Ovary (tissue), 7 donors: ENCODE measurements at regions not wholly inside any gene's neighbourhood (a gene's known extent, or its start where the extent isn't known, plus 50 kb on each side); places are given as distances from the start of the nearest gene placed in this dataset.
"Not testable (repeated sequence)": the region's sequence is repeated elsewhere in the genome, so short reads cannot be mapped to it uniquely, and the experiment has no call there.

Experiments
- DNase-seq, 5 donors: peaks; one replicate each; pipeline ENCODE4 v3.0.0-alpha.2; 2019 to 2020
- H3K27ac ChIP-seq, 2 donors: fragments of 200-600 bp; one replicate each; pipeline versions ENCODE4 v1.5.1 to v1.8.0; 2019 to 2022
- H3K27me3 ChIP-seq: fragments of 200-600 bp; one replicate; pipeline ENCODE4 v1.8.0; 2022
- H3K36me3 ChIP-seq: fragments of 200-600 bp; sonication (generic); one replicate; pipeline ENCODE4 v1.5.1; 2019
- H3K4me1 ChIP-seq: one replicate; pipeline ENCODE4 v1.8.1; 2013; ENCODE audit warnings: mild to moderate bottlenecking, moderate library complexity; ENCODE audit not compliant: insufficient read depth
- H3K4me3 ChIP-seq: fragments of 200-600 bp; sonication (generic); one replicate; pipeline ENCODE4 v1.5.1; 2017
- H3K9me3 ChIP-seq, 2 donors: fragments of 200-600 bp in 1 of 2; sonication (generic) in 1 of 2; one replicate each; pipeline versions ENCODE4 v1.5.1 to v1.8.1; 2013 to 2019; ENCODE audit warnings: mild to moderate bottlenecking in 1 of 2, moderate library complexity in 1 of 2
- CTCF ChIP-seq, 3 donors: fragments of 450-650 bp in 2 of 3; fragments of 200-600 bp in 1 of 3; IDR thresholded peaks; one replicate each; pipeline versions ENCODE4 v1.5.1 to v1.8.0; 2016 to 2022; ENCODE audit warnings: antibody characterized with exemption in 3 of 3, mild to moderate bottlenecking in 1 of 3
- EP300 ChIP-seq: sonication (generic); formaldehyde crosslinking; IDR thresholded peaks from one replicate; pipeline ENCODE4 v1.6.1; 2017; ENCODE audit warnings: antibody characterized with exemption
- POLR2A ChIP-seq: fragments of 450-650 bp; IDR thresholded peaks from one replicate; pipeline ENCODE4 v1.6.1; 2017; ENCODE audit warnings: antibody characterized with exemption, mild to moderate bottlenecking, moderate library complexity
- WGBS, 3 donors: extraction: QIAGEN DNeasy Blood & Tissue Kit in 1 of 3; methylation state at CpG; one replicate each; pipeline versions ENCODE4 v1.1.5 to v1.1.7; 2013 to 2017; 5-methylcytosine and 5-hydroxymethylcytosine counted together
- intact Hi-C, 4 donors: fragments of 100-400 bp; cut with DNase I; formaldehyde crosslinking; loops; one replicate each; pipeline versions ENCODE4 v1.11.0 to v1.15.1; 2022 to 2023
- donor health status: DM: no; HTN: no; CAD: no; lungs with moderate emphysema.
- donor health status: DM: no; HTN: no; CAD: no.
- donor health status: Bipolar disorder and iron deficiency.
- donor health status: DM: no; HTN: no; CAD: no.
- donor health status: DM: yes; HTN: yes; CAD: no.

- intact Hi-C loops, result no loop called here
- Histone ChIP-seq H3K27ac (no peak overlapping the region), H3K27me3 (no peaks in the 10 kb centered on the region), H3K9me3 (no peaks in the 10 kb centered on the region), H3K4me1 (no peaks in the 10 kb centered on the region), H3K36me3 (no peaks in the 10 kb centered on the region), H3K4me3 (no peak overlapping the region)
- TF ChIP-seq CTCF (IDR thresholded peaks at IDR 0.05) (no peak), EP300 (no peak), POLR2A (no peak)
- DNase-seq, result no peak
- 15 to 28% (median 26%) methylated on average over 1 of the region's 1 CpG for WGBS, 3 donors
These were observed 138.3 kb upstream of the PTPRG start for GRCh38 chr3:61422945-61423673.

DNA sequence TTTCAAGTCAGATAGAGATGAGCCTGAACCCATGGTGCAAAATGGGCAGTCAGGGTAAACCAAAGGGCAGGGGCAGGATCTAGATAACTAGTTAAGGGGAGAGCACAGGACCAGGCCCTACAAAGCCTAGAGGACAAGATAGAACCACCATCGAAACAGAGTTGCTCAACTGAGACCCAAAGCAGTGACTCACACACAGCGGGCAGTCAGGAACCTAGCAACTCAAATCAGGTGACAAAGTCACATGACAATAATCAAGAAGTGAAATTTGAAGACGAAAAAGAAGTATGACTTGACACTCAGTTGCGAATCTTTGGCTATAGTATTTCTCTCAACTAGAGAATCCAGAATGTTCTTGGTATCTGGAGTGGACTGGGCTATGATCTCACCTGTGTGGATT lies 136.0 kb upstream of the PTPRG start:
- TF ChIP-seq EP300, result no peak
- TF ChIP-seq POLR2A, result no peak
- no peak for TF ChIP-seq CTCF (IDR thresholded peaks at IDR 0.05)
- intact Hi-C loops, result no loop called here
- Histone ChIP-seq H3K36me3 (no peaks in the 10 kb centered on the region), H3K4me1 (no peaks in the 10 kb centered on the region), H3K9me3 (no peaks in the 10 kb centered on the region), H3K4me3 (no peak overlapping the region), H3K27ac (no peak overlapping the region), H3K27me3 (no peaks in the 10 kb centered on the region)
- DNase-seq, result no peak
- 94 to 99% (median 97%) methylated on average over 4 of the region's 4 CpGs for WGBS, 3 donors

GRCh38 chr3:61429106-61429505 lies 132.3 kb upstream of the PTPRG start:
- DNase-seq, result no peak
- H3K36me3 ChIP-seq, result no peaks in the 10 kb centered on the region
- 88 to 94% (median 94%) methylated on average over 12 of the region's 12 CpGs for WGBS, 3 donors
- no peaks in the 10 kb centered on the region for H3K4me1 ChIP-seq
- H3K4me3 ChIP-seq, result no peak overlapping the region
- H3K27ac ChIP-seq, result no peak overlapping the region
- no peaks in the 10 kb centered on the region for H3K27me3 ChIP-seq
- intact Hi-C loops, result no loop called here
- H3K9me3 ChIP-seq, result no peaks in the 10 kb centered on the region
- TF ChIP-seq POLR2A (no peak), EP300 (no peak), CTCF (IDR thresholded peaks at IDR 0.05) (no peak)

GRCh38 chr3:61434901-61435300 lies 126.5 kb upstream of the PTPRG start:
- H3K9me3 ChIP-seq, DNase-seq, H3K36me3 ChIP-seq, H3K4me3 ChIP-seq, H3K4me1 ChIP-seq, intact Hi-C loops, H3K27me3 ChIP-seq, H3K27ac ChIP-seq: not testable (repeated sequence)
- 91 to 98% (median 93%) methylated on average over 17 to 21 of the region's 28 CpGs for WGBS, 3 donors

GRCh38 chr3:61435361-61435760 lies 126.0 kb upstream of the PTPRG start:
- WGBS, 3 donors, result 95 to 97% (median 96%) methylated on average over 16 to 18 of the region's 20 CpGs

More at GRCh38 chr3:61435361-61435760, 126.0 kb upstream of the PTPRG start:
- H3K4me1 ChIP-seq, H3K9me3 ChIP-seq, H3K27me3 ChIP-seq, H3K4me3 ChIP-seq, H3K36me3 ChIP-seq, intact Hi-C loops, DNase-seq, H3K27ac ChIP-seq: not testable (repeated sequence)
